Left lung (tissue), 4 donors: ENCODE measurements at regions not wholly inside any gene's neighbourhood (a gene's known extent, or its start where the extent isn't known, plus 50 kb on each side); places are given as distances from the start of the nearest gene placed in this dataset.

Experiments
- ATAC-seq: fragments of 200-7000 bp; cut with Tn5 transposase; one replicate; pipeline ENCODE4 v1.9.1; 2020; ENCODE audit warnings: moderate library complexity
- DNase-seq, 4 donors: peaks; one replicate each; pipeline ENCODE4 v3.0.0-alpha.2; 2013 to 2020
- H3K27ac ChIP-seq, 2 donors: fragments of 200-600 bp; sonication (generic) in 1 of 2; one replicate each; pipeline versions ENCODE4 v1.5.0 to v1.8.0; 2020 to 2021
- H3K27me3 ChIP-seq, 2 donors: fragments of 200-600 bp; sonication (generic) in 1 of 2; one replicate each; pipeline versions ENCODE4 v1.5.0 to v1.8.0; 2020 to 2021
- H3K36me3 ChIP-seq, 2 donors: fragments of 200-600 bp; sonication (generic) in 1 of 2; one replicate each; pipeline versions ENCODE4 v1.5.0 to v1.8.0; 2020 to 2021
- H3K4me1 ChIP-seq, 2 donors: fragments of 200-600 bp; one replicate each; pipeline ENCODE4 v1.8.0; 2021
- H3K4me3 ChIP-seq, 2 donors: fragments of 200-600 bp; sonication (generic) in 1 of 2; one replicate each; pipeline versions ENCODE4 v1.5.0 to v1.8.0; 2020 to 2021; ENCODE audit warnings: mild to moderate bottlenecking in 1 of 2
- H3K9me3 ChIP-seq, 2 donors: fragments of 200-600 bp; sonication (generic) in 1 of 2; one replicate each; pipeline versions ENCODE4 v1.5.0 to v1.8.0; 2020 to 2021
- intact Hi-C, 2 donors: fragments of 100-400 bp; cut with DNase I; formaldehyde crosslinking; loops; one replicate each; pipeline versions ENCODE4 v1.11.2 to v1.14.2; 2022
- TF ChIP-seq, protein P1 (sequence below), 2 donors: fragments of 200-600 bp; sonication (generic) in 1 of 2; IDR thresholded peaks; one replicate each; pipeline versions ENCODE4 v1.5.0 to v1.8.0; 2021; ENCODE audit warnings: antibody characterized with exemption in 2 of 2
- donor health status: DM: no; HTN: yes; CAD: no.
- donor health status: DM: no; HTN: no; CAD: no.

DNA sequence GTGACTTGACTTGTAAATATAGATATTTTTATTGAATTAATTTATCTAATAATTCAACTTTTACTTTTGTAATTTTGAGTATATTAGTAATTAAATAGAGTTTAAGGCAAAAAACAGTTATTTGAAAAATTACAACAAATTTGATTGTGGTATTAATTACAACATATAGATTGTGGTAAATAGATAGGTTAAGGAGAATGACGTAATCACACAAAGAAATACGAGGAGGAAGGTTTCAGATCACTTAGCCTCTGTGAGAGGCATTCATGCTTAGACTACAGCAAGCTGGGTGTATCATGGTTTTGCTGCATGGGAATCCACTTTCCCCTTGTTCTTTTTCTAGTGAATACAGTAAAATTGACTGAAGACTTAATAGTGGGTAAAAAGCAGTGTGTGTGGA lies 878.4 kb upstream of the EDIL3 start:
- intact Hi-C loops = no loop called here
- H3K4me3 ChIP-seq = no peak overlapping the region
- no peak for ATAC-seq

DNA sequence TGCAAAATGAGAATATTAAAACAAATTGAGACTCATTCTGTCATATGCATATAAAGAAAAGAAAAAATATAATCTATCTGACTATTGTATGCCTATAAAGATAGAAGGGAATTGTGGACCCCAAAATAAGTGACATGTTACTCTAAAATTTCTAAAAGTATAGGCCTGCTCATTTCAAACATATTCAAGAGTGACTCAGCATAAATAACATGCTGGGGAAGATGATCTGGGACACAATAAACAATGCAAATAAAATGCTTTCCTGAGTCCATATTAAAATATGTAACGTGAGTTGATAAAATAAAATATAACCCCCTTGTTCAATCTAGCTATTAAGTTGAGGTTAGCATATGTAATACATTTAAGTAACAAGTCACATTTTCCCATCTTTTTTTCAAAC lies 882.0 kb upstream of the EDIL3 start:
- no peak for DNase-seq
- no peaks in the 10 kb centered on the region for H3K27me3 ChIP-seq
- TF ChIP-seq, protein P1, sequence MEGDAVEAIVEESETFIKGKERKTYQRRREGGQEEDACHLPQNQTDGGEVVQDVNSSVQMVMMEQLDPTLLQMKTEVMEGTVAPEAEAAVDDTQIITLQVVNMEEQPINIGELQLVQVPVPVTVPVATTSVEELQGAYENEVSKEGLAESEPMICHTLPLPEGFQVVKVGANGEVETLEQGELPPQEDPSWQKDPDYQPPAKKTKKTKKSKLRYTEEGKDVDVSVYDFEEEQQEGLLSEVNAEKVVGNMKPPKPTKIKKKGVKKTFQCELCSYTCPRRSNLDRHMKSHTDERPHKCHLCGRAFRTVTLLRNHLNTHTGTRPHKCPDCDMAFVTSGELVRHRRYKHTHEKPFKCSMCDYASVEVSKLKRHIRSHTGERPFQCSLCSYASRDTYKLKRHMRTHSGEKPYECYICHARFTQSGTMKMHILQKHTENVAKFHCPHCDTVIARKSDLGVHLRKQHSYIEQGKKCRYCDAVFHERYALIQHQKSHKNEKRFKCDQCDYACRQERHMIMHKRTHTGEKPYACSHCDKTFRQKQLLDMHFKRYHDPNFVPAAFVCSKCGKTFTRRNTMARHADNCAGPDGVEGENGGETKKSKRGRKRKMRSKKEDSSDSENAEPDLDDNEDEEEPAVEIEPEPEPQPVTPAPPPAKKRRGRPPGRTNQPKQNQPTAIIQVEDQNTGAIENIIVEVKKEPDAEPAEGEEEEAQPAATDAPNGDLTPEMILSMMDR (IDR thresholded peaks at IDR 0.05) = no peak

More for the DNA sequence above, 878.4 kb upstream of the EDIL3 start:
- H3K9me3 ChIP-seq = no peaks in the 10 kb centered on the region
- no peak overlapping the region for H3K27ac ChIP-seq
- no peaks in the 10 kb centered on the region for H3K36me3 ChIP-seq
- no peak for DNase-seq
- no peaks in the 10 kb centered on the region for H3K4me1 ChIP-seq
- H3K27me3 ChIP-seq = no peaks in the 10 kb centered on the region
- TF ChIP-seq, protein P1 (IDR thresholded peaks at IDR 0.05) = no peak

DNA sequence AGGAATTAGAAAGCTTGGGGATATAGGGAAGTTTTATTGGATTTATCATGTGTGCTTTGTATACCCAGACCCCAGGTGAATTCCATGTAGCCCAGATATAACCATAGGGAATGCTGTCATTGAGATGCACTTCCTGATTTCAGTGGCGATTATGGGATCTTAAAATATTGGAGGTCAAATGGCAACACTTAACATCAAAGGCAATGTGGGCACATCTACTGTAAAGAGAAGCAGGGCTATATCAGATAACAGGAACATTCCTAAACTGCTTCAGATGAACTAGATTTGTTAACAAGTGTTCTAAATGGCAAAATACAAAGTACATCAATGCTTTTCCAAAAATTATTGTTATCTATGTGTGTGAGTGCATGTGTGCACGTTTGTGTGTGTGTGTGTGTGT lies 883.5 kb upstream of the EDIL3 start:
- intact Hi-C loops = no loop called here
- Histone ChIP-seq H3K9me3 (no peaks in the 10 kb centered on the region), H3K4me3 (no peak overlapping the region), H3K27ac (no peak overlapping the region), H3K36me3 (no peaks in the 10 kb centered on the region), H3K4me1 (no peaks in the 10 kb centered on the region), H3K27me3 (no peaks in the 10 kb centered on the region)
- DNase-seq (no peak), ATAC-seq (no peak)
- TF ChIP-seq, protein P1 (IDR thresholded peaks at IDR 0.05) = no peak

More for the DNA sequence above, 882.0 kb upstream of the EDIL3 start:
- no peak overlapping the region for H3K4me3 ChIP-seq
- ATAC-seq = no peak
- no peaks in the 10 kb centered on the region for H3K4me1 ChIP-seq
- intact Hi-C loops = no loop called here
- no peaks in the 10 kb centered on the region for H3K36me3 ChIP-seq
- H3K9me3 ChIP-seq = no peaks in the 10 kb centered on the region
- no peak overlapping the region for H3K27ac ChIP-seq

DNA sequence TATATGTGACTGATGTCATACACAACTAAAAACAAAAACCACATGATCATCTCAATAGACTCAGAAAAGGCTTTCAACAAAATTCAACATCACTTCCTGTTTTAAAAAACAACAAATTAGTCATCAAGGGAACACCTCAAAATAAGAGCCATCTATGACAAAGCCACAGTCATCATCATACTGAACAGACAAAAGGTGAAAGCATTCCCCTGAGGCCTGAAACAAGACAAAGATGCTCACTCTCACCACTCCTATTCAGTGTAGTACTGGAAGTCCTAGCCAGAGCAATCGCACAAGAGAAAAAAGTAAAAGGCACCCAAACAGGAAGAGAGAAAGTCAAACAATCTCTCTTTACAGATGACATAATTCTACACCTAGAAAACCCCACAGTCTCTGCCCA lies 893.5 kb upstream of the EDIL3 start:
- H3K27me3 ChIP-seq = no peaks in the 10 kb centered on the region
- intact Hi-C loops = no loop called here
- no peaks in the 10 kb centered on the region for H3K36me3 ChIP-seq
- H3K9me3 ChIP-seq = no peaks in the 10 kb centered on the region
- H3K4me3 ChIP-seq = no peak overlapping the region
- H3K4me1 ChIP-seq = no peaks in the 10 kb centered on the region
- no peak overlapping the region for H3K27ac ChIP-seq
- ATAC-seq (no peak), DNase-seq (no peak)
- TF ChIP-seq, protein P1 (IDR thresholded peaks at IDR 0.05) = no peak

DNA sequence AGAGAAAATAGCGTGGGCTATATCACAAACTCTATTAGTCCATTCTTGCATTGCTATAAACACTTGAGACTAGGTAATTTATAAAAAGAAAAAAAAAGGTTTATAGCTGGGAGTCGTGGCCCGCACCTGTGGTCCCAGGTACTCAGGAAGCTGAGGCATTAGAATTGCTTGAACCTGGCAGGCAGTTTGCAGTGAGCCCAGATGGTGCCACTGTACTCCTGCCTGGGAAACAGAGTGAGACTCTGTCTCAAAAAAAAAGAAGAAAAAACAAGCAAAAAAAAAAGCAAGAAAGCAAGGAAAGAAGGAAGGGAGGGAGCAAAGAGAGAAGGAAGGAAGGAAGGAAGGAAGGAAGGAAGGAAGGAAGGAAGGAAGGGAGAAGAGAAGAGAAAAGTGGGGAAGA lies 904.2 kb upstream of the EDIL3 start:
- Histone ChIP-seq H3K27me3 (no peaks in the 10 kb centered on the region), H3K36me3 (no peaks in the 10 kb centered on the region), H3K4me3 (no peak overlapping the region), H3K9me3 (no peaks in the 10 kb centered on the region), H3K27ac (no peak overlapping the region), H3K4me1 (no peaks in the 10 kb centered on the region)
- intact Hi-C loops = no loop called here
- ATAC-seq = no peak
- TF ChIP-seq, protein P1 (IDR thresholded peaks at IDR 0.05) = no peak
- DNase-seq = no peak
